HG02970 (cell line): ENCODE measurements at regions not wholly inside any gene's neighbourhood (a gene's known extent, or its start where the extent isn't known, plus 50 kb on each side); places are given as distances from the start of the nearest gene placed in this dataset.

ENCODE experiments used
- ATAC-seq: cut with Tn5 transposase; IDR thresholded peaks from one replicate; pipeline ENCODE4 v1.9.1; 2021; ENCODE audit warnings: mild to moderate bottlenecking, moderate library complexity, moderate number of reproducible peaks; ENCODE audit not compliant: unreplicated experiment, low FRiP score

GRCh38 chr2:208545403-208546042, 138.9 kb downstream of the PTH2R start:
- ATAC-seq: no peak

DNA sequence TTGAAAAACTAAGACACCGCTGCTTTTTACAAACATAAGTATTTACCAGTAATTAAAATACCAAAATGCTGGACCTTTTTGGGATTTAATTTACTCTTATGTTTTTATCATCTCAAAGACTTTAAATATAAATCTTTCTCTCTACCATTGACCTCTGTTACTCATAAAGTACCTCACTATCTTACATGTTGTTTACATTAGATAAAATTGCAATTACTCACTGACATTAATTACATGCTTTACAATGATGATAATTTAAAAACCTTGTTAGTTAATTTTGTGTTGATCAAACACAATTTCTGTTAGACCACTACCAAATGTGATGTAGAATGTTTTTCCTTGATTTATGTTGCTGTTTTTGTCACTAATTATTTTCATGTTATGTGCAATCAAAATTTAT, 139.5 kb downstream of the PTH2R start:
- no peak for ATAC-seq

DNA sequence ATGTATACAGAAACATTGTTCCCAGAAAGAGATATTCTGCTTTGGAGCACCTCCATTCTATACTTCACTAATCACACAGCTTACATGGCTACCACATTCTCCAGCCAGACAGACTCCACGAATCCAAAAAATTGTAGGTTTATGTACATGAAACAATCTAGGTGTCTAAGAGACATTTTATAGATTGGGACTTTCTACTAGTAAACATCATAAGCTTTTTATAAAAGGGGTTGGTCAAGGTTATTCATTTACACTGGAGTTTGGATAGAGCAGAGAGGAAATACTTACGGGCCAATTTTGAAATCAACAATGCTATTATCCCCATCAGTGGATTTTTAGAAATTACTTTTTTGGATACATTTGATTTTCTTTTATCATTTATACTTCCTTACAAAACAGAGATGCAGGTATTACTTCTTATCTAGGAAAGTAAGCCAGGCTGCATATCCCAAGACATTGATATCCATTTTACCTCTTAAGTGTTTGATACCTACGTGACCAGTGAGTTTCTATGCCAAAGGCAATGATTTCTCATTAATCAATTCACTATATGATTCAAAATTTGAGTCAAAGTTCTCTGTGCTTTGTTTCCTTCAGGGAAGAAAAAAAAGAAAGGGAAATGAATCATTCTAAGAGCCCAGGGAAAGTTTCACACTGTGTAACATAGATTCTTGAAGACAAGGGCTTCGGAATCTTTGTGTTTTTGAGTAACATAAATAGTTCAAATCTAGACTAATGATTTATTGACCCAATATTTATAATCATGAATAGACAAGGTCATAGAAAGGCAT, 140.5 kb downstream of the PTH2R start:
- ATAC-seq: no peak

DNA sequence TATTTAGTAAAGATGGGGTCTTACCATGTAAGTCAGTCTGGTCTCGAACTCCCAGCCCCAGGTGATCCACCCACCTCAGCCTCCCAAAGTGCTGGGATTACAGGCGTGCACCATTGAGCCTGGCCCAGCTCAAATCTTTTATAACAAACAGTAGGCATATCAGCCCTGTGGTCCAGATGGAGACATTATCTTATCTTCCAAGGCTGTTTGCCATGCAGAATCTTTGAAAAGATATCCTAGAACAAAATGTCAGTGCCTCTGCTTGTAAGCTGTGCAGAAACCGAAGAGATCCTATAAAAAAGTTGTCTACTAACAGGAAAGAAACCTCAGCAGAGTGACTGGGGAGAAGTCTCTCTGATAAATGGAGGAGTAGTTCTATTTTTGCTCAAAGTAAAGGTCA, 142.1 kb downstream of the PTH2R start:
- no peak for ATAC-seq

DNA sequence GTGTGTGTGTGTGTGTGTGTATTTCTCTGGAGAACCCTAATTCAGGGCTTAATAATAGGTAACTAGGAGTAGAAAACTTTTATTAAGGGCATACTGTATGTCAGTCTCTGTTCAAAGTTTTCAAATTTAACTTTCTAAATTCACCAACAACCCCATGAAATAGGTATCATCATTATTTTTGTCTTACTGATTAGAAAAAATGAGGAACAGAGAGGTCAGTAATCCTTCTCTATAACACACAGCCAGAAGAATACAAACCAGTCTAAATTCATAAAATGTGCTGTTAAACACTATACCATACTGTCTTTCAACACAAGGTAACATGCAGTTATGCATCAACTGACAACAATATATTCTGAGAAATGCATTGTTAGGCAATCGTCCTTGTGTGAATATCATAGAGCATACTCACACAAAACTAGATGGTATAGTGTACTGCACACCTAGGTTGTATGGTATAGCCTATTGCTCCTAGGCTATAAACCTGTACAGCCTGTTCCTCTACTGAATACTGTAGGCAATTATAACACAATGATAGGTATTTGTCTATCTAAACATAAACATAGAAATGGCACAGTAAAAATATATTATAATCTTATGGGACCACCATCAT, 143.1 kb downstream of the PTH2R start:
- ATAC-seq: no peak

- no peak for ATAC-seq
These were observed 146.4 kb downstream of the PTH2R start for GRCh38 chr2:208552943-208553342.

DNA sequence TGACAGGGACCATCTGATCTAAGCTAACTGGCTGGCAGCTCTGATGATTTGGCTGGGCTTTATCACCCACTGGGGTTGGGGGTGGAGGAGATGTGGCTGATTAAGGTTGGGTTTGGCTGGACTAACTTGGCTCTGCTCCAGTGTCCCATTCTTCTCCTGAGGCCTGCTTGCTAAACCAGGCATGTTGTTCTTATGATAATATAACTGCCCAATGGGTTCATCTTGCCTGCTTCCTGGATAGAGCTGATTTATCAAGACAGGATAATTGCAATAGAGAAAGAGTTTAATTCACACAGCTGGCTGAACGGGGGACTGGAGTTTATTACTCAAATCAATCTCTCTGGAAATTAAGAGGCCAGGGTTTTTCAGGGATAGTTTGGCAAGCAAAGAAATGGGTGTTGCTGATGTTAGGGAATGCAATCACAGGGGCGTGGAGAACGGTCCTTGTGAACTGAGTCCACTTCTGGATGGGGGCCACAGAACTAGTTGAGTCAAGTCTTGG, 150.4 kb downstream of the PTH2R start:
- no peak for ATAC-seq

GRCh38 chr2:208565690-208566416, 159.3 kb downstream of the PTH2R start:
- ATAC-seq: no peak

- ATAC-seq: no peak
These were observed 161.6 kb downstream of the PTH2R start for GRCh38 chr2:208568203-208568602.

GRCh38 chr2:208570066-208570465, 163.5 kb downstream of the PTH2R start:
- no peak for ATAC-seq

DNA sequence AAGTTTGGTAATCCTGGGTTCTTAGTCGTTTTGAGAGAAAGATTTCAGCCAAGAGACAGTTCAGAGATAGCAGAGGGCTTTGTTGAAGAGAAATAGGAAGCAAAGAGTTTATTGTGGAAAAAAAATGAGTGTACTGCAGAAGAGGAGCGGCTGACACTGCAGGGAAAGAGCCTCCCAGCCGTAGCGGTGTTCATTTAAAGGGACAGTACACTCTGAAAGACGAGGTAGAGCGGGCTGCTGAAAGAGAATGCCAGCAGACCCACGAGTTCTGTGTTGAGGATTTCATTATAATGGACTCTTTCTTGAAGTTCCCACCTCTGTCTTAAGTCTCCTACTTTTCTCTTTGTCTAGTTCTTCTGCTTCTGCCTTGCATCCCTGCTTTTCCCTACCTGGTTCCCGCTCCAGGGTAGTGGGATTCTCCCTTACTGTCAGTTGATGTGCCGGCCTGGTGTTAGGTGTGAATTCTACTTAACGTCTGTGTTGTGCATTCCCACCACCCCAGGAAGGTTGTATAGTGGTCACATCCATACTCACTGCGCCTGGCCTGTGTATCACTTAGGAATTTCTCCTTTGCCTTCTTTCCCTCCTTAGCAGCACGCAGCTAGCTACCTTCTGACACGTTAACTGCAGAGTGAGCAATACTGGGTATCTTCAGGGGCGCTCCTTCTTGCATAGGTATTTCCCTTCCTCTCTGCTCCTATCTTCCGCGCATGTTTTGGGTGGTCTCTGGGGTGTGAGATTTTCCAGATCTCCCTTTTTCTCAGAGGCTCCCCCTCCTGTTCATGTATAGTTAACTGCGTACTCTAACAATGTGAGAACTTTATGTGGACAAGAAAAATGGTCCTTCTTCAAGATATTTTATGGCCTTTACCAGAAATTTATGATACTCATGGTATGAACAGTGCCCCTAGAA, 164.5 kb downstream of the PTH2R start:
- no peak for ATAC-seq

DNA sequence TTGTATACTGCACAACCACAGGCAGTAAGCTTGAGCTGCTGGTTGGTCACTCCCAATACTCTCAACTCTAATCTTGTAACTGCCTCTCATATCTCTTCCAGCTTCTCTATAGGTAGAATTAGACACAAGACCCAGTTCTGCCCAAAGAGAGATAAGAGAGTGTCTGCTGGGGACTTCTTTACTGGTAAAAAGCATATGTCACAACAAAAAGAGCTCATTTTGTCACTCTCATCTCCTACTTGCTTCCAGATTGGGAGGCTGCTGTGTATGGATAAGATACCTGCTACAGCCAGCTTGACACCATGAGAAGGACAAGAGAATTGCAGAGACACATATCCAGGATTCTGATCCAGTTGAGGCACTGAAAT, 165.2 kb downstream of the PTH2R start:
- ATAC-seq: no peak

DNA sequence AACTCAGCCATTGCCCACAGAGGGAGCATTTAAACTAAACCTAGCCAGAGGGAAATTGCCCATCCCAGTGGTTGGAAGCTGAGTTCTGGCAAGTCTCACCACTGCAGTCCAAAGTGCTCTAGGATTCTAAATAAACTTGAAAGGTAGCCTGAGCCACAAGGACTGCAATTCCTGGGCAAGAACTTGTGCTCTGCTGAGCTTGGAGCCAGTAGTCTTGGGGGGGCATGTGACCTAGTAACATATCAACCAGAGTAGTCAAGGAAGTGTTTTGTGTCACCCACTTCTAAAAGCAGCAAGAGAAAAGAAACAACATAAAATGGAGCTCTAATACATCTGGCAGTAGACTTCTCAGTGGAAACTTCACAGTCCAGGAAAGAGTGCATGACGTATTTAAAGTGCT, 167.0 kb downstream of the PTH2R start:
- ATAC-seq: no peak

DNA sequence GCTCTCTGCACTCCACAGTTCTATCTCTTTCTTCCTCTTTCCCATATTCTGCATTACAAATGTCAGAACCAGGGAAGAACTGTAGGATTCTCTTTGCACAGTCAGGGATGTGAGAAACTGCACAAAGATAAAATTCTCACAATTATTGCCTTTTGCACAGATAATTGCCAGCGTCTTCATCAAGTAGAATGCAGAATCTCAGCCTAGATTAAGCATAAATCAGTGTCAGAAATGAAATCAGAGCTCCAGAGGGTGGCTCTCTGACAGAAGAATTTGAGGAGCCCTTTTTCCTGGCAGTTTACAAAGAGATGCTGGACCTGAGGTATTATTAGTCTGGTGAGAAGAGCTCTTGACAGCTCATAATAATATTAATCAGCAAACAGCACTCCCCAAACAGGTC, 173.1 kb downstream of the PTH2R start:
- no peak for ATAC-seq

- no peak for ATAC-seq
These were observed 177.9 kb downstream of the PTH2R start for GRCh38 chr2:208584378-208584985.

GRCh38 chr2:208586516-208586915, 179.9 kb downstream of the PTH2R start:
- no peak for ATAC-seq

DNA sequence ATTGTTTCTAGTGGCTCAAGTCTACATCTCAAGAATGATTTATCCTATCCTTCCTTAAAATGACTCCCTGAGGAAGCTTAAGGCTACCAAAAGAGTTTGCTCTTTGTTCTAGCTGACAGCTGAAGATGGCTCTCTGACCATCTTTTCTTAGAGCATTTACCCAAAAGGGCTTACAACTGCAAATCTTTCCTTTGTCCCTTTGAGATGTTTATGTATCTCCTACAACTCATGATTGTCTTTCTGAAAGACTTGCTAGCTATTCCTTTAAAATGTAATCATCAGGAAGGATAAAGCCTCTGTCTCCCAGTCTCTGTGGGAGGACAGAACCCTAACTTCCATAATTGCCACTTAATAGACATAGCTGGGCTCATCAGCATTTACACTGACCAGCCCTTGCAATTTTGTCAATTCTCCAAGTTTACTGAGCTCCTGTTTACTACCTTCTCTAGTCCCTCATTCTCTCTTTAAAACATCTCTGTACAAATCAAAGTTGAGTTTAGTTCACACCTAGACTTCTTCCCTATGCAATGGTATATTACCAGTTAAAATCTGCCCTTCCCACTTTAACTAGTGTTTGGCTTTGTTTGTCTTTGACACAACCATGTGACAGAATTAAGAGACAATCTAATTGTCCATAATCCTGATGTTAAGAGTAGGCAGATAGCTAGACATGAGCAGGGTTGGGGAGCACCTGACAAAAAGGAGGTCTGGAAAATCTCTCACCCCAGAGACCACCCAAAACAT, 188.2 kb downstream of the PTH2R start:
- ATAC-seq: no peak

- no peak for ATAC-seq
These were observed 189.0 kb downstream of the PTH2R start for GRCh38 chr2:208595386-208596275.
